ENCODE measurements at regions not wholly inside any gene's neighbourhood (a gene's known extent, or its start where the extent isn't known, plus 50 kb on each side); places are given as distances from the start of the nearest gene placed in this dataset.

GRCh38 chr2:14197293-14197692 is 435.2 kb upstream of the LRATD1 start:
- no peak for DNase-seq (ENCODE audit: low read depth)
- in situ Hi-C loops (cut with HindIII; ENCODE audit: low sequenced_read_pairs), result no loop called here
- TF ChIP-seq CTCF (IDR thresholded peaks at IDR 0.05; ENCODE audit: low read depth, low read length, missing control alignments), result no peak
- H3K4me3 ChIP-seq (ENCODE audit: low read depth, low read length), result no peak overlapping the region

GRCh38 chr2:14199040-14199439 is 433.5 kb upstream of the LRATD1 start:
- no peak overlapping the region for H3K4me3 ChIP-seq (ENCODE audit: low read depth, low read length)
- in situ Hi-C loops (cut with HindIII; ENCODE audit: low sequenced_read_pairs), result no loop called here
- no peak for DNase-seq (ENCODE audit: low read depth)
- no peak for TF ChIP-seq CTCF (IDR thresholded peaks at IDR 0.05; ENCODE audit: low read depth, low read length, missing control alignments)

- in situ Hi-C loops (cut with HindIII; ENCODE audit: low sequenced_read_pairs), result no loop called here
- no peak for DNase-seq (ENCODE audit: low read depth)
- no peak for TF ChIP-seq CTCF (IDR thresholded peaks at IDR 0.05; ENCODE audit: low read depth, low read length, missing control alignments)
- no peak overlapping the region for H3K4me3 ChIP-seq (ENCODE audit: low read depth, low read length)
These were observed 413.2 kb upstream of the LRATD1 start for GRCh38 chr2:14219306-14219705.

- no peak for DNase-seq (ENCODE audit: low read depth)
- no peak for TF ChIP-seq CTCF (IDR thresholded peaks at IDR 0.05; ENCODE audit: low read depth, low read length, missing control alignments)
- no peak overlapping the region for H3K4me3 ChIP-seq (ENCODE audit: low read depth, low read length)
- in situ Hi-C loops (cut with HindIII; ENCODE audit: low sequenced_read_pairs), result no loop called here
These were observed 412.4 kb upstream of the LRATD1 start for GRCh38 chr2:14220101-14220500.

- no peak for DNase-seq (ENCODE audit: low read depth)
- in situ Hi-C loops (cut with HindIII; ENCODE audit: low sequenced_read_pairs), result no loop called here
- H3K4me3 ChIP-seq (ENCODE audit: low read depth, low read length), result no peak overlapping the region
- no peak for TF ChIP-seq CTCF (IDR thresholded peaks at IDR 0.05; ENCODE audit: low read depth, low read length, missing control alignments)
These were observed 411.1 kb upstream of the LRATD1 start for GRCh38 chr2:14221466-14221865.

- TF ChIP-seq CTCF (IDR thresholded peaks at IDR 0.05; ENCODE audit: low read depth, low read length, missing control alignments), result no peak
- H3K4me3 ChIP-seq (ENCODE audit: low read depth, low read length), result no peak overlapping the region
- in situ Hi-C loops (cut with HindIII; ENCODE audit: low sequenced_read_pairs), result no loop called here
- no peak for DNase-seq (ENCODE audit: low read depth)
These were observed 408.9 kb upstream of the LRATD1 start for GRCh38 chr2:14223576-14223975.

GRCh38 chr2:14231391-14231898 is 401.1 kb upstream of the LRATD1 start:
- no peak overlapping the region for H3K4me3 ChIP-seq (ENCODE audit: low read depth, low read length)
- in situ Hi-C loops (cut with HindIII; ENCODE audit: low sequenced_read_pairs), result loop anchor here (10.0 kb wide), 1 partner anchor 87 kb away; no protein-coding TSS in a partner anchor
- no peak for DNase-seq (ENCODE audit: low read depth)
- no peak for TF ChIP-seq CTCF (IDR thresholded peaks at IDR 0.05; ENCODE audit: low read depth, low read length, missing control alignments)

Measured in astrocyte of the cerebellum (primary cell).